Stimulated activated CD8-positive, alpha-beta memory T cell treated with anti-CD3 and anti-CD28 coated beads, Interleukin-4, amount 100 ng/mL, for 48 hours (primary cell): ENCODE measurements at regions not wholly inside any gene's neighbourhood (a gene's known extent, or its start where the extent isn't known, plus 50 kb on each side); places are given as distances from the start of the nearest gene placed in this dataset.
"Not testable (repeated sequence)": the region's sequence is repeated elsewhere in the genome, so short reads cannot be mapped to it uniquely, and the experiment has no call there.

Experiments
- DNase-seq: peaks from one replicate; pipeline ENCODE4 v3.0.0-alpha.2; 2020

DNA sequence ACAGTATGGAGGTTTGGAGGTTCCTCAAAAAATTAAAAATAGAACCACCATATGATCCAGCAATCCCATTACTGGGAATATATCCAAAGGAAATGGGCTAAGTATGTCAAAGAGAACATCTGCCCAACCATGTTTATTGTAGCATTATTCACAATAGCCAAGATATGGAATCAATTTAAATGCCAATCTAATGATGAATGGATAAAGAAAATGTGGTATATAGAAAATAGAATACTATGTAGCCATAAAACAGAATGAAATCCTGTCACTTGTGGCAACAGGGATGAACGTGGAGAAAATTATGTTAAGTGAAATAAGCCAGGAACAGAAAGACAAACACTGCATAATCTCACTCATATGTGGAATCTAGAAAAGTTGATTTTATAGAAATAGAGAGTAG is 201.7 kb upstream of the AJAP1 start:
- no peak for DNase-seq

DNA sequence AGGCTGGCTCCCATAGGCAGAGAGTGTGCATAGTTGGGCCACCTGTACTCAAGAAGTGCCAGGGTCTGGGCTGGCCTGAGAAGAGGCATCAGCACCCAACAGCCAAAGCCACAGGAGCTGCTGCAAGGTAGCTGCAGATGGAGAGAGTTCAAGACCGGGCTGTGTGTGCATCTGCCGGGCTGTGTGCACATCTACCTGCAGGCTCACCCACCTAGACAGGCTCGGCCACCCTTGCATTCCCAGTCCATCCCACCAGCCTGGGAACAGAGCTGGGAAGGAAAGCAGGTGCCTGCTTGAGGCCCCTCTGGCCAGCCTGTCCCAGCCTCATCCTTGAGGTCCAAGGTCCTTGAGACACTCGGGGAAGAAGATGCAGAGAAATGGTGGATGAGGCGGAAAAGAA is 194.4 kb upstream of the AJAP1 start:
- no peak for DNase-seq

GRCh38 chr1:4460651-4461050 is 193.8 kb upstream of the AJAP1 start:
- no peak for DNase-seq

DNA sequence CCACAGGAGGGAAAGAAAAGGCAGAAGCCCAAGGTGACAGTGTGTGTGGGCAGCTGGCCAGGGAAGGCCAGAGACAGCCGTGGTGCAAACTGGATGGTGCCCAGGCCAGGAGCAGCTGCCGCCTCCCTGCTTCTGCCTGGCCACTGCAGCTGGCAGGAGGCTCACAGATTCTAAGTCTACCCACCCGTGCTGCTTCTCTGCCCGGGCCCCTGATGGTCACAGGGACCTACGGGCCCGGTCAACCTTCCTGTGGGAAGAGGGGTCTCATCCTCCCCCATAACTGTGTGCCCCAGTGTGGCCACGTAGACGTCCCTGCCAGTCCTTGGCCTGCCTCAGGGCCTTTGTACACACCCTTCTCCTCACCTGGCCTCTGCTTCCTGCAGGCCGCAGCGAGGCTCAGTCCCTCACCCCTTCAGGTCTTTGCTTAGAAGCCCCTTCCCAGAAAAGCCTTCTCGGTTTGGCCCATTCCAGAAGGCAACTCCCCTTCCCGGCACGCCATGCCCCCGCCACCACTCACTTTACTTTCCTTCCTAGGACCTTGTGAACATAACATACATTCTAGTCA is 192.6 kb upstream of the AJAP1 start:
- no peak for DNase-seq

DNA sequence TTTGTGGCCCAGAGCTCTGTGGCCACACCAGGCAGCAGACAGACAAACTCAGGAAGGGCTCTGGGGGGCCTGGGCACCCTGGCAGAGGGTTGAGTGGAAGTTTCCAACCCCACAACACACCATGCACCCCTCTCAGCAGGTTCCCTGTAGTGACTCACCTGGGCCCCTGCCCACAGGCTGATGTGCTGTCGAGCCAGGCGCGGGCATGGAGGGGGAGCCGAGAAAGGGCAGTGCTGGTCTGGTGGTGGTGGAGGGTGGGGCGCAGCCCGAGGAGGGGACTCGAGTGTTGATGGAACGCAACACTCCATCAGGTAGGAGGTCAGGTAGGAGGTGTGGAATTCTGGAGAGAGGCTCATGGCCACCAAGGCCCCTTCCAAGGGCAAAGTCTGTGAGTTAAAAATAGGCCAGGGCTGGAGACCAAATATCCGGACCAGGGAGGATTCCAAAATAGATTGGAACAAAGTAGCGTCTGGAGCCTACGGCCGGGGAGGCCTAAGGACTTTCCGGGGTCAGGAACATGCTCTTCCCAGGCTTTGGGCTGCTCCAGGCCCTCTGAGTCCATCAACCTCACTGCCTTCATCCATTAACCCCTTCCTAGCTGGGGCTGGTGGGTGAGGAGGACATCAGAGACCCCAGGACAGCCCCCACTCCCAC is 191.5 kb upstream of the AJAP1 start:
- DNase-seq, result no peak

DNA sequence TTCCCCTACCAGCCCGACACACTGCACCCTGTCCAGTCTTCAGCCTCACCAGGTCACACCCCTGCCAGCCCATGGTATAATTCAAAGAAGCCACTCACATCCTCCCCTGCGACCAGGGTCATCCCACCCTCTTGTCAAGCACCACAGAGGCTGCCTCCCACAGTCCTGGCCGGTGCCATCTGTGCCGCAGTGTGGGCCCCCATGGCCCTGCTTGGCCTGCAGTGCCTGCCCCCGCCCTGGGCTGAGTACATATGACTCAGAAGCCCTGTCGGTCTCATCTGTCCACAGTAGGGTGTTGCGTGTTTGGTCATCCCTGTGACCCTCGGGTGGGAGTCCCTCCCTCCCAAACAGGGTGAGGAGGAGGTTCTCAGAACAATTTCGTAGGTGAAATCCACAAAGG is 190.8 kb upstream of the AJAP1 start:
- DNase-seq, result no peak

GRCh38 chr1:4464478-4464877 is 189.9 kb upstream of the AJAP1 start:
- no peak for DNase-seq

DNA sequence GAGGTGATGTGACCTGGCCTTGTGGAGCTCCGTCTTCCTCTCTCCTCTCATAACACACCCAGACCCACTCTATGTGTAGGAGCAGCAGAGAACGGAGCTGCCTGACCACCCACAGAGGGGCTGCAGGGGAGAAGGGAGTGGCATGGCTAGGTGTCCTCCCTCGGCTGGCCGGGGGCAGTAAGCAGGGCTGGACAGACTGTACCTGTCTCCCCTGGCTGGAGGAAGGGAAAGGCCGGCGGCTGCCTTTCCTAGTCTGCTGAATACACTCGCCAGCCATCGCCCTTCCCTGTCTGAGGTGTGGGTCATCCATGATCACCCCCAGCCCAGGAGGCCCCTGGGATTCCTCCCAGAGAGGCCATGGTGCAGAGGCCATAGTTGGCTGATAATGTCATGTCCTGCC is 187.2 kb upstream of the AJAP1 start:
- DNase-seq, result no peak

GRCh38 chr1:4468386-4468785 is 186.0 kb upstream of the AJAP1 start:
- DNase-seq, result no peak

DNA sequence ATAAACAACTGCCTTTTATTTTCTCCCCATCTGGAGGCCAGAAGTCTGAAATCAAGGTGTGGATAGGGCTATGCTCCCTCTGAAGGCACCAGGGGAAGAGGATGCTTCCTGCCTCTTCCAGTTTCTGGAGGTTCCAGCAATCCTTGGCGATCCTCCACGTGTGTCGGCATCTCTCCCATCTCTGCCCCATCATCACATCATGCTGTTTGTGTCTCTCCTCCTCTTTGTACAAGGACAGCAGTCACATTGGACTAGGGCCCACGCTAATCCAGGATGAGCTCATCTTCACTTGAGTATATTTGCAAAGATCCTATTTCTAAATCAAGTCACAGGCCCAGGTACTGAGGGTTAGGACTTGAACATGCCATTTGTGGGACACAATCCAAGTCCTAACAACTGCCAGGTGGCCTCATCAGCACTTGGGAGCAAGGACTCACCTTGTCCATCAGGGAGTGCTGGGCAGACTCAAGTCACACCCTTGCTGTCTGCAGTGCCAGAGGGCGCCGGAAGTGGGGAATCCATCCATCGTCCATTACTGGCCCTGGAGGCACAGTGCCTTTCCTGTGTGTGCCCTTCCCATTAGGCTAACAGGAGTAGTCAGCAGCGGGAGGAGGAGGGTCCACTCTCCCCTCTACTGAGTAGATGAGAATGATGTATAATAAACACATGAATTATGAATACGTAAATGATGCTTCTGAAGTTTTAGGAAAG is 185.4 kb upstream of the AJAP1 start:
- no peak for DNase-seq

DNA sequence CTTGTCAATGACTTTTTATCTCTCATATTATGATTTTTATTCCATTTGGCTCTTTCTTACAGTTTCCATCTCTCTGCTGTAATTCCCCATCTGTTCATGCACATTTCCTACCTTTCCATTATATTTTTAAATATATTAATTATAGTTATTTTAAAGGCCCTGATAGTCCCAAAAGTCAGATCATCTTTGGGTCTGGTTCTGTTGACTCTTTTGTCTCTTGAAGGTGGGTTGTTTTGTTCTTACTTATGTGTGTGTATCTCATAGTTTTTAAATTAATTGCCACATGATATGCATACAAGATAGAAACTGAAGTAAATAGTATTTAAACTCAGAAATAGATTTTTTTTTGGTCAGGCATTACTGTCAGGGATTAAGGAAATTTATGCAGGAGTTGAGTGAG is 178.0 kb upstream of the AJAP1 start:
- no peak for DNase-seq

DNA sequence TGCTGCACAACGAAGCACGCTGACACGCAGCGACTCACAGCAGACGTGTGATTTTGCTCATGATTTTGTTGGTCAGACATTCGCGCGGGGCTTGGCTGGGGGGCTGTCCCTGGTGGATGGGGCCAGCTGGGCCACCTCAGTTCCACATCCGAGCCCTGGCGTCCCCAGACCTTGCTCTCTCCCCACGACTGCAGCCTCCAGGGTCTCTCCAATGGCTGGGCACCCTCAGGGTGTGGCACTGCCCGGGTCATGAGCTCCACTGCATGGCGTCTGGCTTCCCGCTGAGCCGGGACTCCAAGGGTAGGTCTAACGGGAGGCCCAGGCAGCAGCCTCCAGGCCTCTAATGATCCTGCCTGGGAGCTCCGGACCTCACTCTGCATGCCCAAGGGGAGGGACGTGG is 173.0 kb upstream of the AJAP1 start:
- DNase-seq, result no peak

GRCh38 chr1:4482526-4482925 is 171.9 kb upstream of the AJAP1 start:
- DNase-seq, result no peak

- no peak for DNase-seq
These were observed 171.3 kb upstream of the AJAP1 start for GRCh38 chr1:4483021-4483625.

DNA sequence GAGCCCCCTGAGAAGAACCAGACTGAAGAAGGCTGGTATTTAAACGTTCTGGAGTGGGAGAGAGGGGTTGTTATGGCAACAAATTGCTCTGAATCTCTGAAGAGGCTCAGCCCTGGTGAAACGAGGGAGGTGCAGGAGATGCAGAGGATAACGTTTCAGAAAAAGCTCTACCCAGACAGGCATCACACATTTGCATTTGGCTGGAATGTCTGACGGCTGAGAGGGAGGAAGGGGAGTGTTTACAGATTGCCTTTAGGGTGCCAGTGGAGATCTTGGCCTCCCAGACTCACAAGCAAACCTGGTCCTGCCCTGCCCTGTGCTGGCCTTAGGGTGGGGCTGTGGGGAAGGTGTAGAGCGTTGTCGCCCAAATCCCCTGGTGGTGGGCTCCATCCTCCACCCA is 169.0 kb upstream of the AJAP1 start:
- DNase-seq, result no peak

DNA sequence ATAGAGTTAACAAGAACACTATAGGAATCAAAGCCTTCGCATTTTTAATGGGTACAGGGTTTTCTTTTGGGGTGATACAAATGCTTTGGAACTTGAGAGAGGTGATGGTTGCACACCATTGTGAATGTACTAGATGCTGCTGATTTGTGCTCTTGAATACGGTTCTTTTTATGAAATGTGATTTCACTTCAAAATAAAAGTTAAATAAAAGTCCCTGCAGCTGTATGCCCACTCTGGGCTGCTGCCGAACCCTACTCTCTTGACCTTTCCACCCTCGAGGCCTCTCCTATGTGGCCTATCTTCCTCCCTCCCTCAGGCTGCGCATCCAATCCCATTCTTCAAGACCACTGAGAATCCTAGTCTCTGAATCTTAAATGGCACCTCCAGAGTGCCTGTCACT is 168.5 kb upstream of the AJAP1 start:
- no peak for DNase-seq

GRCh38 chr1:4486408-4487120 is 167.8 kb upstream of the AJAP1 start:
- no peak for DNase-seq

GRCh38 chr1:4488018-4488417 is 166.4 kb upstream of the AJAP1 start:
- DNase-seq, result no peak

DNA sequence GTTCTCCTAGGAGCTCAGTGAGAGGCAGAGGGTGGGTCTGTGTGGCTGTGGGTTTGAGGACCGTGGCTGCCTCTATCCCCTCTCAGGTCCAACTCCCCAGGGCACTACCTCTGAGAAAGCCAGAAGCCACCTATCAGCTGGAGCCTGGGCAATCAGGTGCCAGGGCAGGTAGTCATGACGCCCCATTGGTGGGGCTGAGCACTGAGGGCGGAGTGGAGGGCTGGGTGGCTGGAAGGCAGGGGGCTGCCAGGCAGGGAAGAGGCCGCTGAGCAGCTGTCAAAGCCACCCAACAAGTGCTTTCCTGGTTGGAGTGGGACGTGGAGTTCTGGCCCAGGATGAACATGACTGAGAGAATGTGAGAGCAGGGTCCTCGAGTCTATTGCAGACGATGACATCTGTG is 164.9 kb upstream of the AJAP1 start:
- no peak for DNase-seq

DNA sequence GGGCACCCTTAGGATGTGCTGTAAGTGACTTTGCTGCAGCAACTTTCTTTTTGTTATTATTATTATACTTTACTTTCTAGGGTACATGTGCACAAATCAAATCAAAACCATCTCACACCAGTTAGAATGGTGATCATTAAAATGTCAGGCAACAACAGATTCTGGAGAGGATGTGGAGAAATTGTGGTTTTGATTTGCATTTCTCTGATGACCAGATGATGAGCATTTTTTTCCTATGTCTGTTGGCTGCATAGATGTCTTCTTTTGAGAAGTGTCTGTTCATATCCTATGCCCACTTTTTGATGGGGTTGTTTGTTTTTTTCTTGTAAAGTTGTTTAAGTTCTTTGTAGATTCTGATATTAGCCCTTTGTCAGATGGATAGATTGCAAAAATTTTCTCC is 164.4 kb upstream of the AJAP1 start:
- DNase-seq, result not testable (repeated sequence)

- no peak for DNase-seq
These were observed 160.4 kb upstream of the AJAP1 start for GRCh38 chr1:4494027-4494426.

DNA sequence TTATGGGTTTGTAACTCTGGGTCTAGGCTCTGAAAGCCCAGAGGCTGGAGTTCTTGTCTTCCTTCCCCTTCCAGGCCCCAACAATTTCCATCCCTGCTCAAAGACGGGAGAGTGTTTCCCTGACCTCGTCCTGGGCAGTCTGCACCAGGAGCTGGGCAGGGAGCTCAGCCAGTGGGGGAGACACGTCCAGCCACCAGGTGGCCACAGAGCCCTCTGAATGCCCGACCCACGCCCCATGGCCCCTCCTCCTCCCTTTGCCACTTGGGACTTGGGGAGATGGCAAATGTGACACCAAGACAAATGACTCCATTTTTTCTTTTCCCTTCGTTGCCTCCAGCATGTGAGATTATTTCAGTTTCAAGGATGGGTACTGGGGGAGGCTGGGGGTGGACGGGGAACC is 159.9 kb upstream of the AJAP1 start:
- no peak for DNase-seq

GRCh38 chr1:4495809-4496208 is 158.6 kb upstream of the AJAP1 start:
- DNase-seq, result no peak

GRCh38 chr1:4500441-4500840 is 154.0 kb upstream of the AJAP1 start:
- no peak for DNase-seq
